NT2/D1 (cell line): ENCODE measurements at regions not wholly inside any gene's neighbourhood (a gene's known extent, or its start where the extent isn't known, plus 50 kb on each side); places are given as distances from the start of the nearest gene placed in this dataset.

Experiments
- SUZ12 ChIP-seq: IDR thresholded peaks from 2 replicates; pipeline ENCODE4 v1.6.1; 2011; ENCODE audit not compliant: insufficient read length, insufficient read depth; ENCODE audit errors: extremely low read depth
- YY1 ChIP-seq: IDR thresholded peaks from 2 replicates; pipeline ENCODE4 v1.6.1; 2011; ENCODE audit not compliant: insufficient read length, insufficient read depth

DNA sequence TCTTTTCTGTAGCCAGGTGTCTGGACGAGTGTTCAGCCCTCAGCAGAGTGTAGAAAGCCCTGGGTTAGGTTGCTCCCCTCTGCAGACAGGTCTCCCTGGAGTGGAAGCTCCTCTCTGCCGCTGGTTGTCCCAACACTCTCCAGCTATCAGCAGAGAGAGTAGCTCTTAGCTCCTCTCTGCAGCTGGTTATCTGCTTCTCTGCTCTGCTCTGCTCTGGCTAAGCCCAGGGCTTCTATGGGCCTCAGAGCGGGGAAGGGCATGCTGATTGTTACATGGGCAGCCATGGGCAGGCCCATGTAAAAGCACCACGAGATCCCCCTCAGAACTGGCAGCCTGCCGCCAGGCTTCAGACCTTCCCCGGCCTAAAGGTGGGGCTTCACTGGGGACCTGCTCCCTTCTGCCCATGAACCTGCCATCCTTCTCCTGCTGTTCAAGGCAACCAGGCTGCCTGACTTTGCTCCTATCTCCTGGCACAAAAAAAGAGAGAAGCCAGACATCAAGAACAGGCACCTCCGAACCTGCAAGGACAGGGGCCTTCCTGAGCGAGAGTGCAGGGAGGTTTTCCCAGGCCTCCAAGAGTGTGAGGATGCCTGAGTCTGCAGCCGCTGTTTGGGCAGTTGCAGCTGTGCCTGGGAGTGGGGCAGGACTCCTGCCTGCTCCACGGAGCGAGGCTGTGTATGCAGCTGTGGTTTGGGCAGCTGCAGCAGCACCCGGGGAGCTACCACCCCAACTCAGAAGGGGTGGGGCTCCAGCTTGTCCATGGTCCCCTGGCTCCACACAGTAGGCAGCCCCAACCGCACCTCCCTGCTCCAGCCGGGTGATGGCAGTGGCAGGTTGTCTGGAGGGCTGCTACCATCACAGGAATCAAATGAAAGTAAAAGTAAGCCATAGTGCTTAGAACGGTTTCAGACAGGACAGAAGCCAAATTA lies 973.7 kb downstream of the LTN1 start:
- TF ChIP-seq YY1 (no peak), SUZ12 (no peak)
